GM10266 (cell line): ENCODE measurements at regions not wholly inside any gene's neighbourhood (a gene's known extent, or its start where the extent isn't known, plus 50 kb on each side); places are given as distances from the start of the nearest gene placed in this dataset.

Experiments used
- DNase-seq: peaks from one replicate; pipeline ENCODE4 v3.0.0; 2012; ENCODE audit errors: extremely low spot score
- CTCF ChIP-seq: IDR thresholded peaks from 2 replicates; pipeline ENCODE4 v1.5.1; 2012; ENCODE audit warnings: mild to moderate bottlenecking, low read depth; ENCODE audit not compliant: control insufficient read depth, insufficient read depth; ENCODE audit errors: missing control alignments

- DNase-seq: no peak
- no peak for TF ChIP-seq CTCF
Measured at GRCh38 chr16:64782484-64782883, 339.4 kb downstream of the CDH11 start.

GRCh38 chr16:64780445-64780844 lies 341.4 kb downstream of the CDH11 start:
- no peak for DNase-seq

GRCh38 chr16:64778777-64779176 lies 343.1 kb downstream of the CDH11 start:
- no peak for TF ChIP-seq CTCF
- no peak for DNase-seq

More at GRCh38 chr16:64780445-64780844, 341.4 kb downstream of the CDH11 start:
- TF ChIP-seq CTCF: no peak

GRCh38 chr16:64773638-64774037 lies 348.2 kb downstream of the CDH11 start:
- no peak for TF ChIP-seq CTCF
- no peak for DNase-seq

GRCh38 chr16:64773184-64773583 lies 348.7 kb downstream of the CDH11 start:
- DNase-seq: no peak
- TF ChIP-seq CTCF: no peak

GRCh38 chr16:64771273-64771672 lies 350.6 kb downstream of the CDH11 start:
- DNase-seq: no peak
- no peak for TF ChIP-seq CTCF

GRCh38 chr16:64762211-64762610 lies 359.7 kb downstream of the CDH11 start:
- no peak for TF ChIP-seq CTCF
- DNase-seq: no peak
